ENCODE measurements at regions not wholly inside any gene's neighbourhood (a gene's known extent, or its start where the extent isn't known, plus 50 kb on each side); places are given as distances from the start of the nearest gene placed in this dataset.

GRCh38 chr2:195537811-195538210, 119.2 kb upstream of the SLC39A10 start:
- TF ChIP-seq, protein P1, sequence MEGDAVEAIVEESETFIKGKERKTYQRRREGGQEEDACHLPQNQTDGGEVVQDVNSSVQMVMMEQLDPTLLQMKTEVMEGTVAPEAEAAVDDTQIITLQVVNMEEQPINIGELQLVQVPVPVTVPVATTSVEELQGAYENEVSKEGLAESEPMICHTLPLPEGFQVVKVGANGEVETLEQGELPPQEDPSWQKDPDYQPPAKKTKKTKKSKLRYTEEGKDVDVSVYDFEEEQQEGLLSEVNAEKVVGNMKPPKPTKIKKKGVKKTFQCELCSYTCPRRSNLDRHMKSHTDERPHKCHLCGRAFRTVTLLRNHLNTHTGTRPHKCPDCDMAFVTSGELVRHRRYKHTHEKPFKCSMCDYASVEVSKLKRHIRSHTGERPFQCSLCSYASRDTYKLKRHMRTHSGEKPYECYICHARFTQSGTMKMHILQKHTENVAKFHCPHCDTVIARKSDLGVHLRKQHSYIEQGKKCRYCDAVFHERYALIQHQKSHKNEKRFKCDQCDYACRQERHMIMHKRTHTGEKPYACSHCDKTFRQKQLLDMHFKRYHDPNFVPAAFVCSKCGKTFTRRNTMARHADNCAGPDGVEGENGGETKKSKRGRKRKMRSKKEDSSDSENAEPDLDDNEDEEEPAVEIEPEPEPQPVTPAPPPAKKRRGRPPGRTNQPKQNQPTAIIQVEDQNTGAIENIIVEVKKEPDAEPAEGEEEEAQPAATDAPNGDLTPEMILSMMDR (IDR thresholded peaks at IDR 0.05), result no peak
- TF ChIP-seq POLR2A (IDR thresholded peaks at IDR 0.05), result no peak

All from lower leg skin (tissue), 3 donors.